Endothelial cell of umbilical vein (primary cell): ENCODE measurements at regions not wholly inside any gene's neighbourhood (a gene's known extent, or its start where the extent isn't known, plus 50 kb on each side); places are given as distances from the start of the nearest gene placed in this dataset.

Experiments
- EZH2 ChIP-seq: IDR thresholded peaks from 2 replicates; pipeline ENCODE4 v1.6.1; 2012; ENCODE audit warnings: borderline replicate concordance, low read depth, mild to moderate bottlenecking, moderate library complexity, low read length, inconsistent platforms; ENCODE audit not compliant: severe bottlenecking
- FOS ChIP-seq: IDR thresholded peaks from 2 replicates; pipeline ENCODE4 v1.6.1; 2011; ENCODE audit warnings: mild to moderate bottlenecking, low read length, moderate library complexity, borderline replicate concordance; ENCODE audit not compliant: insufficient read depth
- GATA2 ChIP-seq: IDR thresholded peaks from 2 replicates; pipeline ENCODE4 v1.7.0; 2011; ENCODE audit warnings: low read depth, mild to moderate bottlenecking, moderate library complexity, mixed read lengths, low read length; ENCODE audit not compliant: insufficient read length, insufficient read depth
- POLR2A ChIP-seq: IDR thresholded peaks from 2 replicates; pipeline ENCODE4 v1.6.1; 2012; ENCODE audit warnings: low read depth, mild to moderate bottlenecking, control low read depth, low read length
- POLR2AphosphoS5 ChIP-seq: IDR thresholded peaks from 2 replicates; pipeline ENCODE4 v1.6.1; 2012; ENCODE audit warnings: low read depth, mild to moderate bottlenecking, control low read depth, low read length, moderate library complexity; ENCODE audit not compliant: insufficient read depth
- TF ChIP-seq, protein P1 (sequence below), 2 donors: IDR thresholded peaks; 1 replicate in 1 of 2; 2 replicates in 1 of 2; pipeline ENCODE4 v1.5.1; 2011; ENCODE audit warnings: low read length in 2 of 2, mild to moderate bottlenecking in 2 of 2, moderate library complexity in 2 of 2, control low read depth in 1 of 2, inconsistent platforms in 1 of 2, low read depth in 1 of 2; ENCODE audit not compliant: insufficient read depth in 1 of 2; ENCODE audit errors: extremely low read depth in 1 of 2

DNA sequence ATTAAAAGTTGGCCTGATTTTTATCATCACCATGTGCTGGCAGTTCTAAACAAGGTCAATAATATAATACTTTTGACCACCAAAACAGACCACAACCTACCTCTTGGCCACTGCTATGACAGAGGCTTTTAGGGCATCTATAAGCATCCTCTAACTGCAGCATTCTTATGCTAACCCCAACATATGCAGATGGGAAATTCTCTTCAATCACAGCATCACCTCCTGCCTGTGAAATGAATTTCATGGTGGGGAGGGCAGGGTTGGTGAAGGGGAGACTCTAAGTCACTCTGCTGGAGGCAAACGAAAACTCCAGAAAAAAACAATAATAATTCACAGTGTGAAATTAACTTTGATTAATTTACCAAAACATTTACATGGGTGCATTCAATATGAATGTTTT is 78.8 kb upstream of the FAR2 start:
- no peak for TF ChIP-seq POLR2AphosphoS5
- TF ChIP-seq EZH2: no peak
- TF ChIP-seq, protein P1, sequence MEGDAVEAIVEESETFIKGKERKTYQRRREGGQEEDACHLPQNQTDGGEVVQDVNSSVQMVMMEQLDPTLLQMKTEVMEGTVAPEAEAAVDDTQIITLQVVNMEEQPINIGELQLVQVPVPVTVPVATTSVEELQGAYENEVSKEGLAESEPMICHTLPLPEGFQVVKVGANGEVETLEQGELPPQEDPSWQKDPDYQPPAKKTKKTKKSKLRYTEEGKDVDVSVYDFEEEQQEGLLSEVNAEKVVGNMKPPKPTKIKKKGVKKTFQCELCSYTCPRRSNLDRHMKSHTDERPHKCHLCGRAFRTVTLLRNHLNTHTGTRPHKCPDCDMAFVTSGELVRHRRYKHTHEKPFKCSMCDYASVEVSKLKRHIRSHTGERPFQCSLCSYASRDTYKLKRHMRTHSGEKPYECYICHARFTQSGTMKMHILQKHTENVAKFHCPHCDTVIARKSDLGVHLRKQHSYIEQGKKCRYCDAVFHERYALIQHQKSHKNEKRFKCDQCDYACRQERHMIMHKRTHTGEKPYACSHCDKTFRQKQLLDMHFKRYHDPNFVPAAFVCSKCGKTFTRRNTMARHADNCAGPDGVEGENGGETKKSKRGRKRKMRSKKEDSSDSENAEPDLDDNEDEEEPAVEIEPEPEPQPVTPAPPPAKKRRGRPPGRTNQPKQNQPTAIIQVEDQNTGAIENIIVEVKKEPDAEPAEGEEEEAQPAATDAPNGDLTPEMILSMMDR (IDR thresholded peaks at IDR 0.05; ENCODE audit: extremely low read depth in 1 of 2, insufficient read depth in 1 of 2, low read depth in 1 of 2, low read length in 2 of 2): no peak
- no peak for TF ChIP-seq GATA2
- no peak for TF ChIP-seq POLR2A
- no peak for TF ChIP-seq FOS
